Natural killer cell treated with Interleukin-12 subunit alpha and Interleukin-12 subunit beta and Interleukin-15 and Interleukin-18, amount 100 ng/mL, for 72 hours (primary cell): ENCODE measurements at regions not wholly inside any gene's neighbourhood (a gene's known extent, or its start where the extent isn't known, plus 50 kb on each side); places are given as distances from the start of the nearest gene placed in this dataset.
"Not testable (repeated sequence)": the region's sequence is repeated elsewhere in the genome, so short reads cannot be mapped to it uniquely, and the experiment has no call there.

ENCODE experiments used
- ATAC-seq, 2 donors: fragments of 150-1000 bp; cut with Tn5 transposase in 1 of 2; sonication (Bioruptor Pico), chemical (Tn5 transposase) in 1 of 2; 2 replicates each; pipeline ENCODE4 v1.10.0; 2021
- DNase-seq: peaks from one replicate; pipeline ENCODE4 v3.0.0; 2022; ENCODE audit warnings: low spot score
- H3K27ac Mint-ChIP-seq, 2 donors: 1 replicate in 1 of 2; 2 replicates in 1 of 2; pipeline ENCODE4 v1.8.0; 2022; ENCODE audit warnings: mixed read lengths in 2 of 2, mild to moderate bottlenecking in 1 of 2, moderate library complexity in 1 of 2
- H3K27me3 Mint-ChIP-seq, 2 donors: 1 replicate in 1 of 2; 2 replicates in 1 of 2; pipeline ENCODE4 v1.8.0; 2022; ENCODE audit warnings: mixed read lengths in 2 of 2
- H3K36me3 Mint-ChIP-seq: one replicate; pipeline ENCODE4 v1.8.0; 2022; ENCODE audit warnings: mixed read lengths
- H3K4me1 Mint-ChIP-seq, 2 donors: 1 replicate in 1 of 2; 2 replicates in 1 of 2; pipeline ENCODE4 v1.8.0; 2022; ENCODE audit warnings: low read depth in 2 of 2, mixed read lengths in 2 of 2, mild to moderate bottlenecking in 1 of 2
- H3K4me3 Mint-ChIP-seq: one replicate; pipeline ENCODE4 v1.8.0; 2022; ENCODE audit warnings: mixed read lengths
- H3K9me3 Mint-ChIP-seq: 2 replicates; pipeline ENCODE4 v1.8.0; 2022; ENCODE audit warnings: mixed read lengths

GRCh38 chr1:29409616-29410015, 173.3 kb downstream of the PTPRU start:
- no peak for DNase-seq
- no peak overlapping the region for H3K4me3 Mint-ChIP-seq
- H3K4me1 Mint-ChIP-seq, result no peaks in the 10 kb centered on the region
- H3K27me3 Mint-ChIP-seq, result peaks cover 6 to 7% of the 10 kb centered on the region in 2 donors
- H3K36me3 Mint-ChIP-seq, result no peaks in the 10 kb centered on the region
- H3K27ac Mint-ChIP-seq, result no peak overlapping the region
- ATAC-seq, result no peak
- no peaks in the 10 kb centered on the region for H3K9me3 Mint-ChIP-seq

DNA sequence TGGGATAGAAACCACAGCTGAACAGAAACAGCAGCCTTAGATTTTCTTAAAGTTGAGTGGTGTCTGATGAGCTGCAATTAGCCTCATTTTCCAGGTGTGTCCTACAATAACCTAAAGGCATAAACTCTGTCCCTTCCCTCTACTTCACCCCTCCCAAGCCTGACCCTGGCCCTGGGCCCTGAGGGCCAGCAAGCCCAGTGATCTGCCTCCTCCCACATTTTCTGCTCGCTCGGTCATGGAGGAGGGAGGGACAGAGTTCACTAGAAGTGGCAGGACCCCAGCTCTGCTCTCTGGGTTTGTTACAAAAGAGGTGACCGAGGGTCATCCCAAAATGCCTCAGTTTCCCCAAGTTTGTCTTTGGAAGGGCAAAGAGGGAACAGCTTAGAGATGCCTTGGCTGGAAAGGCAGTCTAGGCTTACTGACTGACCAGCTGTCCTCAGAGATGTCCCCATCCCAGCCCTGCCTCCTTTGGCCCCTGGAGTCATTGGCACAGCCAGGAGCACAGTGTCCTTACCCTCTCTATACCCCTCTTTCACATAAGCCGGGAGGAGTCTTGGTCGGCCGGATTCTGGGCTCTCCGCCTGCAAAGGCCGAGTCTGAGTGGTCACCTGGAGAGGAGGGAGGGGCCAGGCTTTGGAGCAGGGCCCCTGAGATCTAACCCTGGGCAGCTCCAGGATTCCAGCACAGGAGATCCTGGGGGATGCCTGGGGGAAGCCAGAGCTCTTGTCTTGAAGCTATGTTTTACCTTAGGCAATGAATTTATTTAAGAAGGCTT, 172.7 kb downstream of the PTPRU start:
- H3K27me3 Mint-ChIP-seq, result peaks cover 7% of the 10 kb centered on the region in 2 donors
- no peaks in the 10 kb centered on the region for H3K4me1 Mint-ChIP-seq
- DNase-seq (no peak), ATAC-seq (peak in 1 of 2 donors; percentile 12)
- H3K9me3 Mint-ChIP-seq, result no peaks in the 10 kb centered on the region
- H3K4me3 Mint-ChIP-seq, result no peak overlapping the region
- H3K36me3 Mint-ChIP-seq, result no peaks in the 10 kb centered on the region
- no peak overlapping the region for H3K27ac Mint-ChIP-seq

DNA sequence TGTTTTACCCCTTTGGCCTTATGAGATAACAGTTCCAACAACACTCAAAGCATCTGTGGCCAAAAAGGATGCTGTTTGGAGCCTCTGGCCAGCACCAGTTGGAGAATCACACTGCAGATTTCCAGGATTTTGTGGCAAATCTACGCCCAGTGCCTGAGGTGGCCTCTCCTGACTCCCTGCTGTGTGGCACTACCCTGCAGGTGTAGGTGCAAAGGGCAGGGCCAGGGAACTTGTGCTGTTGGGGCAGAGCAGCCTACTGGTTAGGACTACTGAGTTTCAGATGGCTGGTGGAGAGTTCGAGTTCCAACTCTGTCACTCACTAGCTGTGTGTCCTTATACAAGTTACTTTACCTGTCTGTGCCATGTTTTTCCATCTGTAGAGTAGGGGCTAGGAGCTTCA, 170.5 kb downstream of the PTPRU start:
- ATAC-seq (no peak), DNase-seq (no peak)

DNA sequence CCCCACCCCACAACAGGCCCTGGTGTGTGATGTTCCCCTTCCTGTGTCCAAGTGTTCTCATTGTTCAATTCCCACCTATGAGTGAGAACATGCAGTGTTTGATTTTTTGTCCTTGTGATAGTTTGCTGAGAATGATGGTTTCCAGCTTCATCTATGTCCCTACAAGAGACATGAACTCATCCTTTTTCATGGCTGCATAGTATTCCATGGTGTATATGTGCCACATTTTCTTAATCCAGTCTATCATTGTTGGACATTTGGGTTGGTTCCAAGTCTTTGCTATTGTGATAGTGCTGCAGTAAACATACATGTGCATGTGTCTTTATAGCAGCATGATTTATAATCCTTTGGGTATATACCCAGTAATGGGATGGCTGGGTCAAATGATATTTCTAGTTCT, 163.9 kb downstream of the PTPRU start:
- H3K9me3 Mint-ChIP-seq, H3K4me3 Mint-ChIP-seq, ATAC-seq, H3K4me1 Mint-ChIP-seq, H3K27ac Mint-ChIP-seq, DNase-seq, H3K36me3 Mint-ChIP-seq: not testable (repeated sequence)
- H3K27me3 Mint-ChIP-seq, result peaks cover 2 to 18% of the 10 kb centered on the region in 2 donors

More for the DNA sequence above, 170.5 kb downstream of the PTPRU start:
- H3K4me1 Mint-ChIP-seq, result no peaks in the 10 kb centered on the region
- no peaks in the 10 kb centered on the region for H3K9me3 Mint-ChIP-seq
- no peaks in the 10 kb centered on the region for H3K36me3 Mint-ChIP-seq
- no peak overlapping the region for H3K4me3 Mint-ChIP-seq
- peaks cover 7 to 18% of the 10 kb centered on the region in 2 donors for H3K27me3 Mint-ChIP-seq
- H3K27ac Mint-ChIP-seq, result no peak overlapping the region

- Mint-ChIP-seq H3K27me3 (peaks cover 2 to 11% of the 10 kb centered on the region in 2 donors), H3K27ac (no peak overlapping the region), H3K4me1 (no peaks in the 10 kb centered on the region), H3K9me3 (no peaks in the 10 kb centered on the region), H3K4me3 (no peak overlapping the region), H3K36me3 (no peaks in the 10 kb centered on the region)
- DNase-seq (no peak), ATAC-seq (no peak)
Measured at GRCh38 chr1:29399465-29399864, 163.1 kb downstream of the PTPRU start.

GRCh38 chr1:29398431-29398830, 162.1 kb downstream of the PTPRU start:
- Mint-ChIP-seq H3K4me1 (no peaks in the 10 kb centered on the region), H3K4me3 (no peak overlapping the region), H3K27ac (no peak overlapping the region), H3K27me3 (peaks cover 2 to 11% of the 10 kb centered on the region in 2 donors), H3K9me3 (no peaks in the 10 kb centered on the region), H3K36me3 (no peaks in the 10 kb centered on the region)
- no peak for DNase-seq
- ATAC-seq, result no peak

- Mint-ChIP-seq H3K9me3 (no peaks in the 10 kb centered on the region), H3K36me3 (no peaks in the 10 kb centered on the region), H3K4me1 (no peaks in the 10 kb centered on the region), H3K4me3 (no peak overlapping the region), H3K27me3 (peaks cover 5 to 10% of the 10 kb centered on the region in 2 donors), H3K27ac (no peak overlapping the region)
- DNase-seq (no peak), ATAC-seq (no peak)
Measured at GRCh38 chr1:29397981-29398380, 161.7 kb downstream of the PTPRU start.

DNA sequence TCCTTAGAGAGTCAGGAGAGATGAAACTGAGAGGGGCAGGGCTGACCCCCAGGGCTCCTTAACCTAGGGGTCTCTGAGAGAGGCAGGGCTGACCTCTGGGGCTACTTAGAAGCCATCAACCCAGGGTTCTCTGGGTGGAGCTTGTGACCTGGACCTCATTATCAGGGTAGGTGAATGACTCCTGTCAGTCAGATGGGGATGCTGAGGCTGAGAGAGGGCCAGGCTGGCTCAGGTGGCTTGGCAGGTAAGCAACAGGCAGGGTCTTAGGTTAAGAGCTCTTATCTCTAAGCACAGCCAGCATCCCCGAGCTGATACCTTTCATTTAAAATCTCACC, 160.9 kb downstream of the PTPRU start:
- H3K27ac Mint-ChIP-seq, result no peak overlapping the region
- H3K27me3 Mint-ChIP-seq, result peaks cover 5 to 8% of the 10 kb centered on the region in 2 donors
- DNase-seq (no peak), ATAC-seq (no peak)
- H3K36me3 Mint-ChIP-seq, result no peaks in the 10 kb centered on the region
- no peaks in the 10 kb centered on the region for H3K9me3 Mint-ChIP-seq
- no peaks in the 10 kb centered on the region for H3K4me1 Mint-ChIP-seq
- no peak overlapping the region for H3K4me3 Mint-ChIP-seq

GRCh38 chr1:29396438-29397255, 160.3 kb downstream of the PTPRU start:
- Mint-ChIP-seq H3K27me3 (peaks cover 6 to 8% of the 10 kb centered on the region in 2 donors), H3K9me3 (no peaks in the 10 kb centered on the region), H3K4me3 (no peak overlapping the region), H3K27ac (no peak overlapping the region), H3K4me1 (no peaks in the 10 kb centered on the region), H3K36me3 (no peaks in the 10 kb centered on the region)
- DNase-seq (no peak), ATAC-seq (no peak)

DNA sequence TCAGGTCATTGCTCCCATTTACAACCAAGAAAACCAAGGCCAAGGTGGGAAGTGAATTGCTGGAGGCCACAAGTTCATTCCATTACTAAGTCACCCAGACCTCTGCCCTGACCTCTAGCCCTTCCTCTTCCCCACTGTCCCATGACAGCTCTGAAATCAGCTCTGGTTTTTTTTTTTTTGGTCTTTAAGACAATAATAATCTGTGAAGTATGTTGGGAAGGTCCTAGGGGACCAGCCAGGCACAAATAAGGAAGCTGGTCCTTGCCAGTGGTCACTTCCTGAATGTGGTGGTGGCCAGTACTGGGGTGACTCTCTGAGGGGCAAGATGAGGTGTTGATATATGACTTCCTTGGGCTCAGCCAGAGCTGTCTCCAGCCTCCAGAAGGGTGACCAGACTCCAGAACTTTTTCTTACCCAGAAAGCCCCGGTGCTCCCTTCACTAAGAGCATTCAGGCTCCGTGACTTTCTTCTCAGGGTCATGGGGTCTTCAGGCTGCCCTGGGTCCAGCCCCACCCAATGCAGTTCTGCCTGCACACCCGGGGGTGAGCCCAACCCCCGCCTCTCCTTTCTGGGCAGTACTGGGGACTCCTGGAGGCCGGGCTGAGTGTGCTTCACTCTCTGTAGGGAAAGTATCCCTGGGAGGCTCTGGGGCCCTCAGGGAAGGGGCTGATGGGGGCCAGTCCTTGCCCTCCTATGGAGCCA, 159.6 kb downstream of the PTPRU start:
- ATAC-seq (no peak), DNase-seq (no peak)
- H3K27me3 Mint-ChIP-seq, result peaks cover 7 to 8% of the 10 kb centered on the region in 2 donors
- H3K4me1 Mint-ChIP-seq, result no peaks in the 10 kb centered on the region
- no peak overlapping the region for H3K27ac Mint-ChIP-seq
- H3K4me3 Mint-ChIP-seq, result no peak overlapping the region
- H3K36me3 Mint-ChIP-seq, result no peaks in the 10 kb centered on the region
- H3K9me3 Mint-ChIP-seq, result no peaks in the 10 kb centered on the region

- H3K9me3 Mint-ChIP-seq, result no peaks in the 10 kb centered on the region
- H3K27ac Mint-ChIP-seq, result no peak overlapping the region
- no peaks in the 10 kb centered on the region for H3K36me3 Mint-ChIP-seq
- DNase-seq (no peak), ATAC-seq (peak in 1 of 2 donors; percentile 29)
- no peak overlapping the region for H3K4me3 Mint-ChIP-seq
- H3K27me3 Mint-ChIP-seq, result peaks cover 7 to 8% of the 10 kb centered on the region in 2 donors
- H3K4me1 Mint-ChIP-seq, result no peaks in the 10 kb centered on the region
Measured at GRCh38 chr1:29394521-29395225, 158.4 kb downstream of the PTPRU start.

GRCh38 chr1:29393451-29393826, 157.1 kb downstream of the PTPRU start:
- peaks cover 7 to 8% of the 10 kb centered on the region in 2 donors for H3K27me3 Mint-ChIP-seq
- H3K4me3 Mint-ChIP-seq, result no peak overlapping the region
- no peaks in the 10 kb centered on the region for H3K4me1 Mint-ChIP-seq
- no peak for ATAC-seq
- H3K27ac Mint-ChIP-seq, result no peak overlapping the region
- no peak for DNase-seq
- no peaks in the 10 kb centered on the region for H3K36me3 Mint-ChIP-seq
- no peaks in the 10 kb centered on the region for H3K9me3 Mint-ChIP-seq
